HEK293 (cell line): ENCODE measurements at regions not wholly inside any gene's neighbourhood (a gene's known extent, or its start where the extent isn't known, plus 50 kb on each side); places are given as distances from the start of the nearest gene placed in this dataset.

Source experiments
- CTCF ChIA-PET: fragments of 350-600 bp; formaldehyde crosslinking; extraction: SDS; loops from one replicate; lab custom pipeline; 2021; ENCODE audit warnings: antibody characterized with exemption; lab: Yijun Ruan, JAX
- POLR2A ChIA-PET: fragments of 300-600 bp; formaldehyde crosslinking; extraction: SDS; loops from one replicate; lab custom pipeline; 2020; ENCODE audit warnings: antibody characterized with exemption, inconsistent platforms; lab: Yijun Ruan, JAX
- H3K27ac ChIP-seq: fragments of 200-500 bp; sonication (Bioruptor generic); 2 replicates; pipeline ENCODE4 v1.5.1; 2014; ENCODE audit warnings: low read depth, low read length, control low read depth, inconsistent platforms; ENCODE audit errors: extremely low read depth
- H3K36me3 ChIP-seq, 2 experiments: fragments of 200-500 bp in 1 of 2; sonication (Bioruptor generic) in 1 of 2; 1 replicate in 1 of 2; 2 replicates in 1 of 2; pipeline ENCODE4 v1.5.1; 2014 to 2017; ENCODE audit warnings: inconsistent platforms in 2 of 2, low read length in 2 of 2; ENCODE audit not compliant: control insufficient read depth in 2 of 2, insufficient read depth in 1 of 2
- H3K4me1 ChIP-seq: fragments of 200-500 bp; sonication (Bioruptor generic); 2 replicates; pipeline ENCODE4 v1.5.1; 2014; ENCODE audit warnings: mild to moderate bottlenecking, low read length, inconsistent platforms; ENCODE audit not compliant: control insufficient read depth, insufficient read depth
- H3K4me3 ChIP-seq: 2 replicates; pipeline ENCODE4 v1.5.1; 2011; ENCODE audit warnings: low read depth, mild to moderate bottlenecking, control low read depth, low read length, moderate library complexity
- H3K9me3 ChIP-seq: fragments of 200-500 bp; sonication (Bioruptor generic); 2 replicates; pipeline ENCODE4 v1.5.1; 2014; ENCODE audit warnings: low read depth, low read length, inconsistent platforms; ENCODE audit not compliant: control insufficient read depth, insufficient read depth
- EGR2 ChIP-seq: fragments of 450-650 bp; formaldehyde crosslinking; IDR thresholded peaks from 2 replicates; pipeline ENCODE4 v1.5.1; 2016; ENCODE audit warnings: low read depth, missing biosample characterization, missing genetic modification characterization
- FEZF1 ChIP-seq: fragments of 450-650 bp; formaldehyde crosslinking; IDR thresholded peaks from 2 replicates; pipeline ENCODE4 v1.5.1; 2016; ENCODE audit warnings: missing biosample characterization, missing genetic modification characterization
- SALL2 ChIP-seq: fragments of 450-650 bp; formaldehyde crosslinking; IDR thresholded peaks from 2 replicates; pipeline ENCODE4 v1.5.0; 2017; ENCODE audit warnings: missing biosample characterization, mild to moderate bottlenecking, missing genetic modification characterization, borderline replicate concordance
- SP3 ChIP-seq: fragments of 450-650 bp; formaldehyde crosslinking; IDR thresholded peaks from 2 replicates; pipeline ENCODE4 v1.5.1; 2016; ENCODE audit warnings: missing biosample characterization, missing genetic modification characterization
- TCF7L2 ChIP-seq: IDR thresholded peaks from 2 replicates; pipeline ENCODE4 v1.6.1; 2011; ENCODE audit warnings: low read depth, mild to moderate bottlenecking, inconsistent platforms, low read length, moderate library complexity, borderline replicate concordance
- ZBTB17 ChIP-seq: fragments of 450-650 bp; formaldehyde crosslinking; IDR thresholded peaks from 2 replicates; pipeline ENCODE4 v1.5.1; 2016; ENCODE audit warnings: missing biosample characterization, missing genetic modification characterization
- ZBTB20 ChIP-seq: fragments of 450-650 bp; formaldehyde crosslinking; IDR thresholded peaks from 2 replicates; pipeline ENCODE4 v1.5.1; 2016; ENCODE audit warnings: missing biosample characterization, missing genetic modification characterization
- ZBTB21 ChIP-seq: fragments of 450-650 bp; formaldehyde crosslinking; IDR thresholded peaks from 2 replicates; pipeline ENCODE4 v1.5.1; 2017; ENCODE audit warnings: missing biosample characterization, missing genetic modification characterization
- ZFHX2 ChIP-seq: fragments of 450-650 bp; formaldehyde crosslinking; conservative IDR thresholded peaks from 2 replicates; pipeline ENCODE4 v1.5.1; 2016; ENCODE audit warnings: missing biosample characterization, missing genetic modification characterization
- ZNF146 ChIP-seq: fragments of 450-650 bp; formaldehyde crosslinking; IDR thresholded peaks from 2 replicates; pipeline ENCODE4 v1.5.1; 2016; ENCODE audit warnings: missing biosample characterization, missing genetic modification characterization
- ZNF19 ChIP-seq: fragments of 450-650 bp; formaldehyde crosslinking; IDR thresholded peaks from 2 replicates; pipeline ENCODE4; 2016; ENCODE audit warnings: missing biosample characterization, missing genetic modification characterization, low read depth
- ZNF529 ChIP-seq: fragments of 450-650 bp; formaldehyde crosslinking; IDR thresholded peaks from 2 replicates; pipeline ENCODE4 v1.5.1; 2017; ENCODE audit warnings: missing genetic modification characterization, missing biosample characterization; ENCODE audit not compliant: insufficient replicate concordance
- ZNF624 ChIP-seq: fragments of 450-650 bp; formaldehyde crosslinking; IDR thresholded peaks from 2 replicates; pipeline ENCODE4 v1.5.1; 2017; ENCODE audit warnings: missing biosample characterization, missing genetic modification characterization
- ZNF701 ChIP-seq: fragments of 450-650 bp; formaldehyde crosslinking; IDR thresholded peaks from 2 replicates; pipeline ENCODE4 v1.5.1; 2016; ENCODE audit warnings: missing biosample characterization, missing genetic modification characterization
- ZSCAN30 ChIP-seq: fragments of 450-650 bp; IDR thresholded peaks from 2 replicates; pipeline ENCODE4 v1.5.1; 2018; ENCODE audit warnings: missing biosample characterization, mild to moderate bottlenecking, missing genetic modification characterization, moderate library complexity
- TF ChIP-seq, protein P1 (sequence below): fragments of 450-650 bp; formaldehyde crosslinking; IDR thresholded peaks from 2 replicates; pipeline ENCODE4 v1.5.1; 2016; ENCODE audit warnings: missing biosample characterization, missing genetic modification characterization
- TF ChIP-seq, protein P2 (sequence below): fragments of 450-650 bp; formaldehyde crosslinking; conservative IDR thresholded peaks from 2 replicates; pipeline ENCODE4 v1.5.1; 2016; ENCODE audit warnings: low read depth, missing biosample characterization, missing genetic modification characterization
- TF ChIP-seq, protein P3 (sequence below): fragments of 450-650 bp; formaldehyde crosslinking; IDR thresholded peaks from 2 replicates; pipeline ENCODE4 v1.5.1; 2016; ENCODE audit warnings: missing biosample characterization, missing genetic modification characterization

DNA sequence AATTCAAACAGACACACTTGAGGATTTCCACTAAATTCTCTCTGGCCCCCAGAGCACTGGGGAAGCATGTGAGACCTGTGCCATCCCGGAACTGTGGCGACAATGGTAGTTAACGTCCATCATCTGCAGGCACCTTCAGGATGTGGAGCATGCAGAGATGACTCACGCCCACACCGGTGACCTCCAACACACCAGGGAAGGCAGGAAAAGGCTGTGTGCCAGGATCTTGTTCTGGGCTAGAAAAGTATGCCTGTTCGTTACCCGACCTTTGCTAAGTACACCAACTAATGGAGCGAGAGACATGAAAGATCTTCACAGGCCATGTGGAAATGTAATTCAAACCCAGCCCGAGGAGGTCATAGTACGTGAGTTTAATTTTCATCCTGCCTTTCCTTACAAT is 208.8 kb downstream of the MELK start:
- H3K36me3 ChIP-seq: no peaks in the 10 kb centered on the region
- ChIA-PET POLR2A (no interaction called here), CTCF (no interaction called here)
- H3K4me1 ChIP-seq: no peaks in the 10 kb centered on the region
- H3K9me3 ChIP-seq: no peaks in the 10 kb centered on the region
- TF ChIP-seq, protein P1, sequence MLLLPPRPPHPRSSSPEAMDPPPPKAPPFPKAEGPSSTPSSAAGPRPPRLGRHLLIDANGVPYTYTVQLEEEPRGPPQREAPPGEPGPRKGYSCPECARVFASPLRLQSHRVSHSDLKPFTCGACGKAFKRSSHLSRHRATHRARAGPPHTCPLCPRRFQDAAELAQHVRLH (tag by site-specific recombination): no peak
- TF ChIP-seq ZBTB20 (tag by site-specific recombination): no peak
- TF ChIP-seq ZNF146 (tag by site-specific recombination): no peak
- TF ChIP-seq ZNF19: no peak
- TF ChIP-seq ZNF529 (tag by site-specific recombination): no peak
- no peak for TF ChIP-seq ZNF624 (tag by site-specific recombination)
- TF ChIP-seq, protein P2, sequence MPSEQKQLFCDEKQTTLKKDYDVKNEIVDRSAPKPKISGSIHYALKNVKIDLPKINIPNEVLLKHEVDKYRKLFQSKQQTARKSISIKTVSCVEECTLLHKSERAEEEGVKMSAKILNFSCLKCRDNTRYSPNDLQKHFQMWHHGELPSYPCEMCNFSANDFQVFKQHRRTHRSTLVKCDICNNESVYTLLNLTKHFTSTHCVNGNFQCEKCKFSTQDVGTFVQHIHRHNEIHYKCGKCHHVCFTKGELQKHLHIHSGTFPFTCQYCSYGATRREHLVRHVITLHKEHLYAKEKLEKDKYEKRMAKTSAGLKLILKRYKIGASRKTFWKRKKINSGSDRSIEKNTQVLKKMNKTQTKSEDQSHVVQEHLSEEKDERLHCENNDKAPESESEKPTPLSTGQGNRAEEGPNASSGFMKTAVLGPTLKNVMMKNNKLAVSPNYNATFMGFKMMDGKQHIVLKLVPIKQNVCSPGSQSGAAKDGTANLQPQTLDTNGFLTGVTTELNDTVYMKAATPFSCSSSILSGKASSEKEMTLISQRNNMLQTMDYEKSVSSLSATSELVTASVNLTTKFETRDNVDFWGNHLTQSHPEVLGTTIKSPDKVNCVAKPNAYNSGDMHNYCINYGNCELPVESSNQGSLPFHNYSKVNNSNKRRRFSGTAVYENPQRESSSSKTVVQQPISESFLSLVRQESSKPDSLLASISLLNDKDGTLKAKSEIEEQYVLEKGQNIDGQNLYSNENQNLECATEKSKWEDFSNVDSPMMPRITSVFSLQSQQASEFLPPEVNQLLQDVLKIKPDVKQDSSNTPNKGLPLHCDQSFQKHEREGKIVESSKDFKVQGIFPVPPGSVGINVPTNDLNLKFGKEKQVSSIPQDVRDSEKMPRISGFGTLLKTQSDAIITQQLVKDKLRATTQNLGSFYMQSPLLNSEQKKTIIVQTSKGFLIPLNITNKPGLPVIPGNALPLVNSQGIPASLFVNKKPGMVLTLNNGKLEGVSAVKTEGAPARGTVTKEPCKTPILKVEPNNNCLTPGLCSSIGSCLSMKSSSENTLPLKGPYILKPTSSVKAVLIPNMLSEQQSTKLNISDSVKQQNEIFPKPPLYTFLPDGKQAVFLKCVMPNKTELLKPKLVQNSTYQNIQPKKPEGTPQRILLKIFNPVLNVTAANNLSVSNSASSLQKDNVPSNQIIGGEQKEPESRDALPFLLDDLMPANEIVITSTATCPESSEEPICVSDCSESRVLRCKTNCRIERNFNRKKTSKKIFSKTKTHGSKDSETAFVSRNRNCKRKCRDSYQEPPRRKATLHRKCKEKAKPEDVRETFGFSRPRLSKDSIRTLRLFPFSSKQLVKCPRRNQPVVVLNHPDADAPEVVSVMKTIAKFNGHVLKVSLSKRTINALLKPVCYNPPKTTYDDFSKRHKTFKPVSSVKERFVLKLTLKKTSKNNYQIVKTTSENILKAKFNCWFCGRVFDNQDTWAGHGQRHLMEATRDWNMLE (tag by site-specific recombination): no peak
- TF ChIP-seq SP3 (tag by site-specific recombination): no peak
- no peak for TF ChIP-seq SALL2 (tag by site-specific recombination)
- TF ChIP-seq ZBTB21 (tag by site-specific recombination): no peak
- no peak for TF ChIP-seq ZBTB17 (tag by site-specific recombination)
- 0 out of 2 replicates have a peak, but pooled peaks have one; percentile 12 for TF ChIP-seq FEZF1 (tag by site-specific recombination)
- no peak for TF ChIP-seq ZNF701 (tag by site-specific recombination)
- TF ChIP-seq ZFHX2: 0 out of 2 replicates have a peak, but pooled peaks have one; percentile 6
- no peak for TF ChIP-seq ZSCAN30 (tag by site-specific recombination)
- TF ChIP-seq, protein P3, sequence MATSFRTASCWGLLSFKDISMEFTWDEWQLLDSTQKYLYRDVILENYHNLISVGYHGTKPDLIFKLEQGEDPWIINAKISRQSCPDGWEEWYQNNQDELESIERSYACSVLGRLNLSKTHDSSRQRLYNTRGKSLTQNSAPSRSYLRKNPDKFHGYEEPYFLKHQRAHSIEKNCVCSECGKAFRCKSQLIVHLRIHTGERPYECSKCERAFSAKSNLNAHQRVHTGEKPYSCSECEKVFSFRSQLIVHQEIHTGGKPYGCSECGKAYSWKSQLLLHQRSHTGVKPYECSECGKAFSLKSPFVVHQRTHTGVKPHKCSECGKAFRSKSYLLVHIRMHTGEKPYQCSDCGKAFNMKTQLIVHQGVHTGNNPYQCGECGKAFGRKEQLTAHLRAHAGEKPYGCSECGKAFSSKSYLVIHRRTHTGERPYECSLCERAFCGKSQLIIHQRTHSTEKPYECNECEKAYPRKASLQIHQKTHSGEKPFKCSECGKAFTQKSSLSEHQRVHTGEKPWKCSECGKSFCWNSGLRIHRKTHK (tag by site-specific recombination): no peak
- TF ChIP-seq TCF7L2: no peak
- 0 out of 2 replicates have a peak, but pooled peaks have one; percentile 9 for TF ChIP-seq EGR2 (tag by site-specific recombination)
- H3K4me3 ChIP-seq: no peak overlapping the region
- H3K27ac ChIP-seq: no peak overlapping the region
